Natural killer cell (primary cell): ENCODE measurements at regions not wholly inside any gene's neighbourhood (a gene's known extent, or its start where the extent isn't known, plus 50 kb on each side); places are given as distances from the start of the nearest gene placed in this dataset.

Experiments
- ATAC-seq, 3 donors: fragments of 150-1000 bp in 2 of 3; fragments of 200-7000 bp in 1 of 3; cut with Tn5 transposase; 1 replicate in 1 of 3; 2 replicates in 2 of 3; pipeline ENCODE4 v1.10.0; 2021; ENCODE audit warnings: mild to moderate bottlenecking in 2 of 3, moderate library complexity in 2 of 3
- DNase-seq, 2 donors: peaks; one replicate each; pipeline versions ENCODE4 v3.0.0 to v3.0.0-alpha.2; 2013 to 2021; ENCODE audit warnings: mixed read lengths in 1 of 2
- H3K27ac ChIP-seq: one replicate; pipeline ENCODE4 v1.5.1; 2013; ENCODE audit warnings: mild to moderate bottlenecking, low read length
- H3K27me3 ChIP-seq: one replicate; pipeline ENCODE4 v1.6.1; 2013; ENCODE audit warnings: low read length; ENCODE audit not compliant: control insufficient read depth, insufficient read depth
- H3K36me3 ChIP-seq: one replicate; pipeline ENCODE4 v1.6.1; 2013; ENCODE audit warnings: low read length; ENCODE audit not compliant: control insufficient read depth, insufficient read depth
- H3K4me1 ChIP-seq: one replicate; pipeline ENCODE4 v1.6.1; 2013; ENCODE audit warnings: low read length; ENCODE audit not compliant: control insufficient read depth, insufficient read depth
- H3K4me3 ChIP-seq: one replicate; pipeline ENCODE4 v1.5.1; 2013; ENCODE audit warnings: low read length
- H3K9me3 ChIP-seq: one replicate; pipeline ENCODE4 v1.6.1; 2013; ENCODE audit warnings: low read length; ENCODE audit not compliant: control insufficient read depth, insufficient read depth
- H3K27ac Mint-ChIP-seq, 2 donors: one replicate each; pipeline ENCODE4 v1.8.0; 2022; ENCODE audit warnings: mild to moderate bottlenecking in 2 of 2, mixed read lengths in 2 of 2, moderate library complexity in 1 of 2
- H3K27me3 Mint-ChIP-seq, 2 donors: one replicate each; pipeline ENCODE4 v1.8.0; 2022; ENCODE audit warnings: low read depth in 2 of 2, mixed read lengths in 2 of 2
- H3K36me3 Mint-ChIP-seq: one replicate; pipeline ENCODE4 v1.8.0; 2022; ENCODE audit warnings: mixed read lengths
- H3K4me1 Mint-ChIP-seq, 2 donors: one replicate each; pipeline ENCODE4 v1.8.0; 2022; ENCODE audit warnings: mixed read lengths in 2 of 2
- H3K4me3 Mint-ChIP-seq: one replicate; pipeline ENCODE4 v1.8.0; 2022; ENCODE audit warnings: mild to moderate bottlenecking, moderate library complexity, mixed read lengths
- H3K9me3 Mint-ChIP-seq, 2 donors: one replicate each; pipeline ENCODE4 v1.8.0; 2022; ENCODE audit warnings: mixed read lengths in 2 of 2
- CTCF ChIP-seq: fragments of 200-600 bp; IDR thresholded peaks from one replicate; pipeline ENCODE4 v1.8.0; 2022; ENCODE audit warnings: antibody characterized with exemption
- WGBS: methylation state at CpG from one replicate; pipeline ENCODE4 v1.1.7; 2013; ENCODE audit warnings: missing lambda C conversion rate; ENCODE audit not compliant: insufficient coverage; 5-methylcytosine and 5-hydroxymethylcytosine counted together
- intact Hi-C: fragments of 100-400 bp; cut with micrococcal nuclease; formaldehyde crosslinking; loops from one replicate; pipeline ENCODE4 v1.14.2; 2022

GRCh38 chr7:26049081-26049480 is 102.9 kb upstream of the NFE2L3 start:
- Mint-ChIP-seq H3K9me3 (no peaks in the 10 kb centered on the region), H3K36me3 (no peaks in the 10 kb centered on the region), H3K27me3 (peaks cover 27 to 63% of the 10 kb centered on the region in 2 donors), H3K4me3 (no peak overlapping the region), H3K4me1 (no peaks in the 10 kb centered on the region), H3K27ac (no peak overlapping the region)
- 100% methylated on average over 1 of the region's 1 CpG for WGBS
- intact Hi-C loops = no loop called here
- H3K4me1 ChIP-seq = no peaks in the 10 kb centered on the region
- H3K27me3 ChIP-seq = no peaks in the 10 kb centered on the region
- DNase-seq (no peak), ATAC-seq (no peak)
- H3K9me3 ChIP-seq = peaks cover 3% of the 10 kb centered on the region
- no peak overlapping the region for H3K27ac ChIP-seq
- H3K4me3 ChIP-seq = no peak overlapping the region
- TF ChIP-seq CTCF = no peak
- H3K36me3 ChIP-seq = no peaks in the 10 kb centered on the region

- Histone ChIP-seq H3K27ac (no peak overlapping the region), H3K36me3 (no peaks in the 10 kb centered on the region), H3K9me3 (peaks cover 3% of the 10 kb centered on the region), H3K27me3 (no peaks in the 10 kb centered on the region), H3K4me1 (no peaks in the 10 kb centered on the region), H3K4me3 (no peak overlapping the region)
- Mint-ChIP-seq H3K27ac (no peak overlapping the region), H3K4me3 (no peak overlapping the region), H3K9me3 (no peaks in the 10 kb centered on the region), H3K4me1 (no peaks in the 10 kb centered on the region), H3K36me3 (no peaks in the 10 kb centered on the region), H3K27me3 (peaks cover 32 to 65% of the 10 kb centered on the region in 2 donors)
- intact Hi-C loops = no loop called here
- TF ChIP-seq CTCF = no peak
- no peak for ATAC-seq
- DNase-seq = no peak
Measured at GRCh38 chr7:26051021-26051420, 101.0 kb upstream of the NFE2L3 start.

GRCh38 chr7:26052706-26053105 is 99.3 kb upstream of the NFE2L3 start:
- H3K36me3 ChIP-seq = no peaks in the 10 kb centered on the region
- Mint-ChIP-seq H3K4me1 (no peaks in the 10 kb centered on the region), H3K27ac (no peak overlapping the region), H3K4me3 (no peak overlapping the region), H3K36me3 (no peaks in the 10 kb centered on the region), H3K27me3 (peaks cover 37 to 68% of the 10 kb centered on the region in 2 donors), H3K9me3 (no peaks in the 10 kb centered on the region)
- ATAC-seq = no peak
- no peaks in the 10 kb centered on the region for H3K4me1 ChIP-seq
- TF ChIP-seq CTCF = no peak
- intact Hi-C loops = no loop called here
- no peak overlapping the region for H3K27ac ChIP-seq
- peaks cover 3% of the 10 kb centered on the region for H3K9me3 ChIP-seq
- H3K4me3 ChIP-seq = no peak overlapping the region
- H3K27me3 ChIP-seq = no peaks in the 10 kb centered on the region
- DNase-seq = no peak

GRCh38 chr7:26054386-26054785 is 97.6 kb upstream of the NFE2L3 start:
- Mint-ChIP-seq H3K4me1 (no peaks in the 10 kb centered on the region), H3K4me3 (no peak overlapping the region), H3K27me3 (peaks cover 44 to 71% of the 10 kb centered on the region in 2 donors), H3K27ac (no peak overlapping the region), H3K36me3 (no peaks in the 10 kb centered on the region), H3K9me3 (no peaks in the 10 kb centered on the region)
- Histone ChIP-seq H3K9me3 (peaks cover 3% of the 10 kb centered on the region), H3K27ac (no peak overlapping the region), H3K4me3 (no peak overlapping the region), H3K4me1 (no peaks in the 10 kb centered on the region), H3K36me3 (no peaks in the 10 kb centered on the region), H3K27me3 (no peaks in the 10 kb centered on the region)
- intact Hi-C loops = no loop called here
- no peak for TF ChIP-seq CTCF
- WGBS = 81% methylated on average over 2 of the region's 3 CpGs
- no peak for ATAC-seq
- no peak for DNase-seq
